ENCODE measurements at regions not wholly inside any gene's neighbourhood (a gene's known extent, or its start where the extent isn't known, plus 50 kb on each side); places are given as distances from the start of the nearest gene placed in this dataset.

- H3K27ac ChIP-seq (ENCODE audit: low read length): no peak overlapping the region
- no peak overlapping the region for H3K4me3 ChIP-seq (ENCODE audit: low read depth in 2 of 2, low read length in 2 of 2)
- in situ Hi-C loops (cut with HindIII; ENCODE audit: low pct_unique_long_range_greater_than_20kb, low sequenced_read_pairs): no loop called here
- ChIA-PET POLR2A (no interaction called here), CTCF (no interaction called here)
- ATAC-seq (no peak), DNase-seq (ENCODE audit: low read depth, low spot score) (no peak)
- intact Hi-C loops (cut with micrococcal nuclease; ENCODE audit: unreplicated experiment): no loop called here
- no peaks in the 10 kb centered on the region for H3K9me3 ChIP-seq (ENCODE audit: control insufficient read depth, insufficient read depth, low read depth, low read length)
- H3K4me1 ChIP-seq (ENCODE audit: control insufficient read depth, insufficient read depth, low read length): no peaks in the 10 kb centered on the region
- TF ChIP-seq REST (IDR thresholded peaks at IDR 0.05; ENCODE audit: insufficient read depth in 1 of 2, low read depth in 2 of 2, low read length in 1 of 2) (no peak), POLR2AphosphoS5 (IDR thresholded peaks at IDR 0.05; ENCODE audit: low read depth, low read length) (no peak), SIN3A (IDR thresholded peaks at IDR 0.05; ENCODE audit: borderline replicate concordance, insufficient read depth, low read depth, low read length) (no peak), TCF7L2 (IDR thresholded peaks at IDR 0.05; ENCODE audit: low read depth, low read length) (no peak)
- TF ChIP-seq, protein P1, sequence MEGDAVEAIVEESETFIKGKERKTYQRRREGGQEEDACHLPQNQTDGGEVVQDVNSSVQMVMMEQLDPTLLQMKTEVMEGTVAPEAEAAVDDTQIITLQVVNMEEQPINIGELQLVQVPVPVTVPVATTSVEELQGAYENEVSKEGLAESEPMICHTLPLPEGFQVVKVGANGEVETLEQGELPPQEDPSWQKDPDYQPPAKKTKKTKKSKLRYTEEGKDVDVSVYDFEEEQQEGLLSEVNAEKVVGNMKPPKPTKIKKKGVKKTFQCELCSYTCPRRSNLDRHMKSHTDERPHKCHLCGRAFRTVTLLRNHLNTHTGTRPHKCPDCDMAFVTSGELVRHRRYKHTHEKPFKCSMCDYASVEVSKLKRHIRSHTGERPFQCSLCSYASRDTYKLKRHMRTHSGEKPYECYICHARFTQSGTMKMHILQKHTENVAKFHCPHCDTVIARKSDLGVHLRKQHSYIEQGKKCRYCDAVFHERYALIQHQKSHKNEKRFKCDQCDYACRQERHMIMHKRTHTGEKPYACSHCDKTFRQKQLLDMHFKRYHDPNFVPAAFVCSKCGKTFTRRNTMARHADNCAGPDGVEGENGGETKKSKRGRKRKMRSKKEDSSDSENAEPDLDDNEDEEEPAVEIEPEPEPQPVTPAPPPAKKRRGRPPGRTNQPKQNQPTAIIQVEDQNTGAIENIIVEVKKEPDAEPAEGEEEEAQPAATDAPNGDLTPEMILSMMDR (IDR thresholded peaks at IDR 0.05): no peak
- H3K36me3 ChIP-seq (ENCODE audit: control insufficient read depth, insufficient read depth, low read length): no peaks in the 10 kb centered on the region
- no TSS peak for BruUV-seq (replicated peaks)
- H3K27me3 ChIP-seq (ENCODE audit: control insufficient read depth, insufficient read depth, low read length): no peaks in the 10 kb centered on the region
Observed at GRCh38 chr4:120549011-120549570, 373.4 kb downstream of the PRDM5 start.

GRCh38 chr4:120545391-120545790 lies 377.1 kb downstream of the PRDM5 start:
- ChIA-PET CTCF (no interaction called here), POLR2A (no interaction called here)
- ATAC-seq (no peak), DNase-seq (ENCODE audit: low read depth, low spot score) (no peak)
- H3K4me3 ChIP-seq (ENCODE audit: low read depth in 2 of 2, low read length in 2 of 2): no peak overlapping the region
- H3K27ac ChIP-seq (ENCODE audit: low read length): no peak overlapping the region
- in situ Hi-C loops (cut with HindIII; ENCODE audit: low pct_unique_long_range_greater_than_20kb, low sequenced_read_pairs): no loop called here
- no peaks in the 10 kb centered on the region for H3K36me3 ChIP-seq (ENCODE audit: control insufficient read depth, insufficient read depth, low read length)
- BruUV-seq (replicated peaks): no TSS peak
- intact Hi-C loops (cut with micrococcal nuclease; ENCODE audit: unreplicated experiment): no loop called here
- H3K27me3 ChIP-seq (ENCODE audit: control insufficient read depth, insufficient read depth, low read length): no peaks in the 10 kb centered on the region
- TF ChIP-seq, protein P1 (IDR thresholded peaks at IDR 0.05): no peak
- TF ChIP-seq POLR2AphosphoS5 (IDR thresholded peaks at IDR 0.05; ENCODE audit: low read depth, low read length) (no peak), SIN3A (IDR thresholded peaks at IDR 0.05; ENCODE audit: borderline replicate concordance, insufficient read depth, low read depth, low read length) (no peak), TCF7L2 (IDR thresholded peaks at IDR 0.05; ENCODE audit: low read depth, low read length) (no peak), REST (IDR thresholded peaks at IDR 0.05; ENCODE audit: insufficient read depth in 1 of 2, low read depth in 2 of 2, low read length in 1 of 2) (no peak)
- no peaks in the 10 kb centered on the region for H3K4me1 ChIP-seq (ENCODE audit: control insufficient read depth, insufficient read depth, low read length)
- H3K9me3 ChIP-seq (ENCODE audit: control insufficient read depth, insufficient read depth, low read depth, low read length): no peaks in the 10 kb centered on the region

Measured in Panc1 (cell line).